DOHH2 (cell line): ENCODE measurements at regions not wholly inside any gene's neighbourhood (a gene's known extent, or its start where the extent isn't known, plus 50 kb on each side); places are given as distances from the start of the nearest gene placed in this dataset.

ENCODE experiments used
- H3F3A ChIP-seq: fragments of 200-600 bp; sonication (generic), shearing (Covaris generic); 2 replicates; pipeline ENCODE4 v1.6.0; 2016; ENCODE audit warnings: antibody characterized with exemption, mild to moderate bottlenecking; ENCODE audit not compliant: control insufficient read depth, insufficient read depth
- H3K27ac ChIP-seq: fragments of 200-600 bp; sonication (generic); 2 replicates; pipeline ENCODE4 v1.5.1; 2014; ENCODE audit warnings: low read depth, mild to moderate bottlenecking, low read length, moderate library complexity
- H3K27me3 ChIP-seq: fragments of 200-600 bp; sonication (generic); 2 replicates; pipeline ENCODE4 v1.6.1; 2014; ENCODE audit warnings: mild to moderate bottlenecking, low read length, mixed read lengths; ENCODE audit not compliant: control insufficient read depth
- H3K36me3 ChIP-seq: fragments of 200-600 bp; sonication (generic); 2 replicates; pipeline ENCODE4 v1.6.1; 2014; ENCODE audit warnings: mild to moderate bottlenecking, low read length, moderate library complexity, mixed read lengths; ENCODE audit not compliant: control insufficient read depth
- H3K4me1 ChIP-seq: fragments of 200-600 bp; sonication (generic); 2 replicates; pipeline ENCODE4 v1.6.1; 2014; ENCODE audit warnings: mild to moderate bottlenecking, low read length, mixed read lengths; ENCODE audit not compliant: control insufficient read depth
- H3K4me2 ChIP-seq: fragments of 200-600 bp; sonication (generic); 2 replicates; pipeline ENCODE4 v1.6.0; 2014; ENCODE audit warnings: mild to moderate bottlenecking, low read length, moderate library complexity
- H3K4me3 ChIP-seq: fragments of 200-600 bp; sonication (generic); 2 replicates; pipeline ENCODE4 v1.5.1; 2014; ENCODE audit warnings: mild to moderate bottlenecking, low read length, mixed read lengths
- H3K79me2 ChIP-seq: fragments of 200-600 bp; sonication (generic); 2 replicates; pipeline ENCODE4 v1.6.1; 2014; ENCODE audit warnings: mild to moderate bottlenecking, low read length, mixed read lengths; ENCODE audit not compliant: control insufficient read depth
- H3K9me2 ChIP-seq: fragments of 200-600 bp; sonication (generic); replicated peaks from 2 replicates; pipeline ENCODE4 v1.6.1; 2014; ENCODE audit warnings: mild to moderate bottlenecking, low read length, mixed read lengths; ENCODE audit not compliant: control insufficient read depth
- H3K9me3 ChIP-seq: fragments of 200-600 bp; sonication (generic); 2 replicates; pipeline ENCODE4 v1.6.1; 2014; ENCODE audit warnings: antibody characterized with exemption, low read length, mixed read lengths; ENCODE audit not compliant: control insufficient read depth, insufficient read depth
- H4K20me1 ChIP-seq: fragments of 200-600 bp; sonication (generic); 2 replicates; pipeline ENCODE4 v1.6.0; 2014; ENCODE audit warnings: low read depth, mild to moderate bottlenecking, antibody characterized with exemption, low read length, moderate library complexity; ENCODE audit not compliant: control insufficient read depth, insufficient read depth
- EZH2phosphoT487 ChIP-seq: fragments of 200-600 bp; sonication (generic); IDR thresholded peaks from 2 replicates; pipeline ENCODE4 v1.6.1; 2017; ENCODE audit warnings: borderline replicate concordance, mild to moderate bottlenecking, antibody characterized with exemption, low read length, moderate library complexity, mixed read lengths
- TF ChIP-seq, protein P1 (sequence below): fragments of 200-600 bp; sonication (generic); IDR thresholded peaks from one replicate; pipeline ENCODE4 v1.5.1; 2014; ENCODE audit warnings: antibody characterized with exemption, mild to moderate bottlenecking, low read depth, low read length; ENCODE audit not compliant: poor library complexity, severe bottlenecking

DNA sequence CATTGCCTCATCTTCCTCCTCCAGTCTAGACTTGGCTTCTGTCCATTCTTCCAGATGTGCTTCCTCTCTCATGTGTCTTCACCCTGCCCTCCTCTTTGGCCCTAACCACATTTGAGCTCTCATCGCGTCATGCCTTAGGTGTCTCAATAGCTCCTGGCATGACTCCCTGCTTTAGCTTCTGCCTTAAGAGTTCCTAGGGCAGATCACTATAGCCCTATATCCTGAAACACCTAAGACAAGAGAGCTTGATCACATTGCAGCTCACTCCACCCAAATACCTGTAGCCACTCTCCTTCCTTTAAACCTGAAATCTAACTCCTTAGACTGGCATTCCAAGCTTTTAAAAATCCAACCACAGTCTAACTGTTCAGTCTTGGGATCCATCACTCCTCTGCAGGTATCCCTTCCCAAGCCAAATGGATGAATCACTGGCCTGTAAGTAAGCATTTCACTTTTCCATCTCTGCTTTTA, 69.0 kb upstream of the STXBP5 start:
- Histone ChIP-seq H3K9me3 (no peaks in the 10 kb centered on the region), H3K9me2 (no peaks in the 10 kb centered on the region), H3K79me2 (no peaks in the 10 kb centered on the region), H3K4me1 (no peaks in the 10 kb centered on the region), H3K4me3 (no peak overlapping the region), H3K36me3 (no peaks in the 10 kb centered on the region), H3K4me2 (no peak overlapping the region), H3K27ac (no peak overlapping the region), H4K20me1 (no peaks in the 10 kb centered on the region), H3F3A (no peaks in the 10 kb centered on the region), H3K27me3 (no peaks in the 10 kb centered on the region)
- TF ChIP-seq EZH2phosphoT487, result no peak
- TF ChIP-seq, protein P1, sequence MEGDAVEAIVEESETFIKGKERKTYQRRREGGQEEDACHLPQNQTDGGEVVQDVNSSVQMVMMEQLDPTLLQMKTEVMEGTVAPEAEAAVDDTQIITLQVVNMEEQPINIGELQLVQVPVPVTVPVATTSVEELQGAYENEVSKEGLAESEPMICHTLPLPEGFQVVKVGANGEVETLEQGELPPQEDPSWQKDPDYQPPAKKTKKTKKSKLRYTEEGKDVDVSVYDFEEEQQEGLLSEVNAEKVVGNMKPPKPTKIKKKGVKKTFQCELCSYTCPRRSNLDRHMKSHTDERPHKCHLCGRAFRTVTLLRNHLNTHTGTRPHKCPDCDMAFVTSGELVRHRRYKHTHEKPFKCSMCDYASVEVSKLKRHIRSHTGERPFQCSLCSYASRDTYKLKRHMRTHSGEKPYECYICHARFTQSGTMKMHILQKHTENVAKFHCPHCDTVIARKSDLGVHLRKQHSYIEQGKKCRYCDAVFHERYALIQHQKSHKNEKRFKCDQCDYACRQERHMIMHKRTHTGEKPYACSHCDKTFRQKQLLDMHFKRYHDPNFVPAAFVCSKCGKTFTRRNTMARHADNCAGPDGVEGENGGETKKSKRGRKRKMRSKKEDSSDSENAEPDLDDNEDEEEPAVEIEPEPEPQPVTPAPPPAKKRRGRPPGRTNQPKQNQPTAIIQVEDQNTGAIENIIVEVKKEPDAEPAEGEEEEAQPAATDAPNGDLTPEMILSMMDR, result no peak

DNA sequence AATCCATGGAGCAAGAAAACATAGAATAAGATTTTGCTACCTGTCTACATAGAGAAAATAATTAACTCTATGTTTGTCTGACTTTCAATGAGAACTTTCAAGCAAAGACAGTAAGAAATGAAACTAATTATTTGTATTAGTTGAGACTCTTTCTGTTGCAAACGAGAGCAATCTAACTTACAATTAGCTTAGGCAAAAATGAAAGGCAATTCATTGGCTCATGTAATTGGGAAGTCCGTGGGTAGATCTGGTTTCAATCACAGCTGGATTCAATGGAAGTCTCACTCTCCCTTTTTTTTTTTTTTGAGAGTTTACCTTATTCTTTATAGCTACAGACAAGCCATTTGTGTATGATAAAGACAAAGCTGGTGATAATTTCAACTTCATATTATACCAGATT, 68.2 kb upstream of the STXBP5 start:
- H3K27ac ChIP-seq, result no peak overlapping the region

DNA sequence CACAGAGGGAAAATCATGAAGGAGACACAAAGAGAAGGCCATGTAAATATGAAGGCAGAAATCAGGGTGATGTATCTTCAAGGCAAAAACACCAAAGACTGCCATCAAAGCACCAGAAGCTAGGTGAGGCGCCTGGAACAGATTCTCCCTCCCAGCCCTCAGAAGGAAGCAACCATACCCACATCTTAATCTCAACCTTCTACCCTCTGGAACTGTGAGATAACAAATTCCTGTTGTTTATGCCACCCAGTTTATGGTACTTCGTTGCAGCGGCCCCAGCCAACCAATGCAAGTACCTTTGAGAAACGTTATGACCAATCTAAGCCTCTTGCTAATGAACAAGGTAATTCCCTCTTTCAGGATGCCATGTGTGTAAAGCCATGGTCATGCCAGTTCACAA, 66.2 kb upstream of the STXBP5 start:
- Histone ChIP-seq H3K9me2 (no peaks in the 10 kb centered on the region), H3K9me3 (no peaks in the 10 kb centered on the region), H4K20me1 (no peaks in the 10 kb centered on the region), H3F3A (no peaks in the 10 kb centered on the region), H3K79me2 (no peaks in the 10 kb centered on the region), H3K4me1 (no peaks in the 10 kb centered on the region), H3K4me2 (no peak overlapping the region), H3K27me3 (no peaks in the 10 kb centered on the region), H3K4me3 (no peak overlapping the region), H3K27ac (no peak overlapping the region), H3K36me3 (no peaks in the 10 kb centered on the region)
- TF ChIP-seq EZH2phosphoT487, result no peak
- TF ChIP-seq, protein P1, result no peak

More for the DNA sequence above, 68.2 kb upstream of the STXBP5 start:
- H3K79me2 ChIP-seq, result no peaks in the 10 kb centered on the region
- no peaks in the 10 kb centered on the region for H3K9me2 ChIP-seq
- TF ChIP-seq EZH2phosphoT487, result no peak
- TF ChIP-seq, protein P1, result no peak
- no peaks in the 10 kb centered on the region for H3F3A ChIP-seq
- no peaks in the 10 kb centered on the region for H3K27me3 ChIP-seq
- H3K9me3 ChIP-seq, result no peaks in the 10 kb centered on the region
- no peak overlapping the region for H3K4me3 ChIP-seq
- H3K4me1 ChIP-seq, result no peaks in the 10 kb centered on the region
- H3K4me2 ChIP-seq, result no peak overlapping the region
- H3K36me3 ChIP-seq, result no peaks in the 10 kb centered on the region
- no peaks in the 10 kb centered on the region for H4K20me1 ChIP-seq

GRCh38 chr6:147138835-147139234, 65.4 kb upstream of the STXBP5 start:
- H3F3A ChIP-seq, result no peaks in the 10 kb centered on the region
- H3K4me3 ChIP-seq, result no peak overlapping the region
- H3K27me3 ChIP-seq, result no peaks in the 10 kb centered on the region
- H3K27ac ChIP-seq, result no peak overlapping the region
- no peaks in the 10 kb centered on the region for H3K79me2 ChIP-seq
- no peaks in the 10 kb centered on the region for H4K20me1 ChIP-seq
- H3K9me3 ChIP-seq, result no peaks in the 10 kb centered on the region
- no peak overlapping the region for H3K4me2 ChIP-seq
- no peaks in the 10 kb centered on the region for H3K36me3 ChIP-seq
- H3K9me2 ChIP-seq, result no peaks in the 10 kb centered on the region
- TF ChIP-seq EZH2phosphoT487, result no peak
- TF ChIP-seq, protein P1, result no peak
- H3K4me1 ChIP-seq, result no peaks in the 10 kb centered on the region
